Erythroblast (primary cell): ENCODE measurements at regions not wholly inside any gene's neighbourhood (a gene's known extent, or its start where the extent isn't known, plus 50 kb on each side); places are given as distances from the start of the nearest gene placed in this dataset.

Source experiments
- GATA1 ChIP-seq: IDR thresholded peaks from 2 replicates; pipeline ENCODE4 v1.6.1; 2011; ENCODE audit warnings: low read depth, mild to moderate bottlenecking, control low read depth, low read length, moderate library complexity
- POLR2A ChIP-seq: IDR thresholded peaks from 2 replicates; pipeline ENCODE4 v1.6.1; 2011; ENCODE audit warnings: mild to moderate bottlenecking, low read length

GRCh38 chr12:77679686-77680085 is 151.0 kb upstream of the NAV3 start:
- no peak for TF ChIP-seq POLR2A
- no peak for TF ChIP-seq GATA1
